Stimulated activated CD4-positive, alpha-beta T cell treated with anti-CD3 and anti-CD28 coated beads, Interleukin-12 subunit alpha, Interleukin-12 subunit beta, amount 100 ng/mL, for 4 hours (primary cell): ENCODE measurements at regions not wholly inside any gene's neighbourhood (a gene's known extent, or its start where the extent isn't known, plus 50 kb on each side); places are given as distances from the start of the nearest gene placed in this dataset.
"Not testable (repeated sequence)": the region's sequence is repeated elsewhere in the genome, so short reads cannot be mapped to it uniquely, and the experiment has no call there.

Experiments used
- DNase-seq: peaks from one replicate; pipeline ENCODE4 v3.0.0-alpha.2; 2020

- DNase-seq, result no peak
These were observed 869.2 kb downstream of the TMEM121 start for GRCh38 chr14:106395456-106396050.

GRCh38 chr14:106396999-106397398 lies 870.6 kb downstream of the TMEM121 start:
- no peak for DNase-seq

- not testable (repeated sequence) for DNase-seq
These were observed 872.5 kb downstream of the TMEM121 start for GRCh38 chr14:106398931-106399331.

GRCh38 chr14:106401316-106401715 lies 874.9 kb downstream of the TMEM121 start:
- not testable (repeated sequence) for DNase-seq

- DNase-seq, result peak; percentile 32
These were observed 883.8 kb downstream of the TMEM121 start for GRCh38 chr14:106410229-106410628.

GRCh38 chr14:106414464-106414863 lies 888.1 kb downstream of the TMEM121 start:
- DNase-seq, result no peak

GRCh38 chr14:106417224-106418049 lies 891.1 kb downstream of the TMEM121 start:
- peak; percentile 90 for DNase-seq

- no peak for DNase-seq
These were observed 893.1 kb downstream of the TMEM121 start for GRCh38 chr14:106419376-106419965.

GRCh38 chr14:106421431-106422033 lies 895.1 kb downstream of the TMEM121 start:
- DNase-seq, result peak; percentile 70

GRCh38 chr14:106422066-106422465 lies 895.7 kb downstream of the TMEM121 start:
- no peak for DNase-seq

GRCh38 chr14:106425150-106425549 lies 898.8 kb downstream of the TMEM121 start:
- not testable (repeated sequence) for DNase-seq

- DNase-seq, result peak; percentile 75
These were observed 910.0 kb downstream of the TMEM121 start for GRCh38 chr14:106436310-106436905.

GRCh38 chr14:106442857-106443256 lies 916.5 kb downstream of the TMEM121 start:
- peak; percentile 46 for DNase-seq

GRCh38 chr14:106455026-106455425 lies 928.6 kb downstream of the TMEM121 start:
- DNase-seq, result no peak

- DNase-seq, result peak; percentile 67
These were observed 933.8 kb downstream of the TMEM121 start for GRCh38 chr14:106459971-106460730.

GRCh38 chr14:106460916-106461315 lies 934.5 kb downstream of the TMEM121 start:
- no peak for DNase-seq

- not testable (repeated sequence) for DNase-seq
These were observed 940.1 kb downstream of the TMEM121 start for GRCh38 chr14:106466483-106466882.

GRCh38 chr14:106468869-106469268 lies 942.5 kb downstream of the TMEM121 start:
- not testable (repeated sequence) for DNase-seq

- not testable (repeated sequence) for DNase-seq
These were observed 943.6 kb downstream of the TMEM121 start for GRCh38 chr14:106470028-106470427.

- not testable (repeated sequence) for DNase-seq
These were observed 948.1 kb downstream of the TMEM121 start for GRCh38 chr14:106474261-106475028.

GRCh38 chr14:106475214-106475613 lies 948.8 kb downstream of the TMEM121 start:
- not testable (repeated sequence) for DNase-seq
